ENCODE measurements at regions not wholly inside any gene's neighbourhood (a gene's known extent, or its start where the extent isn't known, plus 50 kb on each side); places are given as distances from the start of the nearest gene placed in this dataset.

- TF ChIP-seq POLR2A (IDR thresholded peaks at IDR 0.05), result no peak
- no peak for TF ChIP-seq CTCF (IDR thresholded peaks at IDR 0.05 in 4 of 5, conservative IDR thresholded peaks at IDR 0.05 in 1 of 5)
Measured at GRCh38 chr18:75691483-75691882, 264.0 kb upstream of the SMIM21 start.
